Spleen (tissue), 7 donors: ENCODE measurements at regions not wholly inside any gene's neighbourhood (a gene's known extent, or its start where the extent isn't known, plus 50 kb on each side); places are given as distances from the start of the nearest gene placed in this dataset.

Source experiments
- CTCF ChIP-seq, 11 experiments: fragments of 200-600 bp in 7 of 11; fragments of 450-650 bp in 4 of 11; sonication (generic) in 4 of 11; IDR thresholded peaks in 8 of 11; conservative IDR thresholded peaks in 3 of 11; 1 replicate in 7 of 11; 2 replicates in 4 of 11; pipeline versions ENCODE4 v1.4.0 to v1.8.0; 2016 to 2021; ENCODE audit warnings: antibody characterized with exemption in 11 of 11, inconsistent platforms in 4 of 11, mild to moderate bottlenecking in 1 of 11
- POLR2A ChIP-seq, 3 donors: fragments of 450-650 bp; IDR thresholded peaks; one replicate each; pipeline ENCODE4 v1.5.1; 2017; ENCODE audit warnings: antibody characterized with exemption in 3 of 3, mild to moderate bottlenecking in 1 of 3
- donor health status: DM: no; HTN: no; CAD: no; lungs with moderate emphysema.
- donor health status: DM: no; HTN: no; CAD: no.
- donor health status: DM: no; HTN: no; CAD: no.

- no peak for TF ChIP-seq CTCF (IDR thresholded peaks at IDR 0.05 in 8 of 11, conservative IDR thresholded peaks at IDR 0.05 in 3 of 11)
- TF ChIP-seq POLR2A (IDR thresholded peaks at IDR 0.05): no peak
These were observed 237.9 kb upstream of the EDA2R start for GRCh38 chrX:66876776-66877175.
